ENCODE measurements at regions not wholly inside any gene's neighbourhood (a gene's known extent, or its start where the extent isn't known, plus 50 kb on each side); places are given as distances from the start of the nearest gene placed in this dataset.
A peak's percentile ranks its signal among the peaks of the same experiment; 100 is the strongest.
"Not testable (repeated sequence)": the region's sequence is repeated elsewhere in the genome, so short reads cannot be mapped to it uniquely, and the experiment has no call there.

DNA sequence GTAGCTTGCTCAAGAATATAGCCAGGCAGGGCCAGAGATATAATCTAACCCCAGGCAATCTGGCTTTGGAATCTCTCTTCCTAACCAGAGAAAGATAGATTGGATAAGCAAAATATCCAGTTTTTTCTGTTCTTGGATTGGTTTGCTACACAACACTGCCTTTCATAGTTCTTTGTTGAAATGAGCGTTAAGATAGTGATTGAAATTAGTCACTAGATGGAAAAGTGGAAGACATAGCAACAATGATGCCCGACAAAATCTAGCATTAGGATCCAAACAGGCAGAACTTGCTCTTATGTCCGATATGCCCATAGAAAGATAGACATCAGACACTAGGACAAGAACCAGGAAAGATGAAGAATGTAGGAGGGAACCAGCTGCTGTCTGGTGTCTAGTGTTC is 77.3 kb upstream of the COL8A1 start:
- 56 to 94% methylated on average over 3 of the region's 3 CpGs for WGBS, 2 donors
- no peak overlapping the region for H3K4me3 ChIP-seq (ENCODE audit: low read depth, poor library complexity, severe bottlenecking)
- intact Hi-C loops (cut with DNase I; ENCODE audit: low total_unique reads): no loop called here
- TF ChIP-seq POLR2A (IDR thresholded peaks at IDR 0.05): no peak
- TF ChIP-seq, protein P1, sequence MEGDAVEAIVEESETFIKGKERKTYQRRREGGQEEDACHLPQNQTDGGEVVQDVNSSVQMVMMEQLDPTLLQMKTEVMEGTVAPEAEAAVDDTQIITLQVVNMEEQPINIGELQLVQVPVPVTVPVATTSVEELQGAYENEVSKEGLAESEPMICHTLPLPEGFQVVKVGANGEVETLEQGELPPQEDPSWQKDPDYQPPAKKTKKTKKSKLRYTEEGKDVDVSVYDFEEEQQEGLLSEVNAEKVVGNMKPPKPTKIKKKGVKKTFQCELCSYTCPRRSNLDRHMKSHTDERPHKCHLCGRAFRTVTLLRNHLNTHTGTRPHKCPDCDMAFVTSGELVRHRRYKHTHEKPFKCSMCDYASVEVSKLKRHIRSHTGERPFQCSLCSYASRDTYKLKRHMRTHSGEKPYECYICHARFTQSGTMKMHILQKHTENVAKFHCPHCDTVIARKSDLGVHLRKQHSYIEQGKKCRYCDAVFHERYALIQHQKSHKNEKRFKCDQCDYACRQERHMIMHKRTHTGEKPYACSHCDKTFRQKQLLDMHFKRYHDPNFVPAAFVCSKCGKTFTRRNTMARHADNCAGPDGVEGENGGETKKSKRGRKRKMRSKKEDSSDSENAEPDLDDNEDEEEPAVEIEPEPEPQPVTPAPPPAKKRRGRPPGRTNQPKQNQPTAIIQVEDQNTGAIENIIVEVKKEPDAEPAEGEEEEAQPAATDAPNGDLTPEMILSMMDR (IDR thresholded peaks at IDR 0.05): no peak
- no peak for DNase-seq (ENCODE audit: low spot score in 2 of 2)

GRCh38 chr3:99559196-99559595 is 79.2 kb upstream of the COL8A1 start:
- DNase-seq (ENCODE audit: low spot score in 2 of 2): no peak
- intact Hi-C loops (cut with DNase I; ENCODE audit: low total_unique reads): no loop called here
- TF ChIP-seq POLR2A (IDR thresholded peaks at IDR 0.05): no peak
- TF ChIP-seq, protein P1 (IDR thresholded peaks at IDR 0.05): no peak
- no peak overlapping the region for H3K4me3 ChIP-seq (ENCODE audit: low read depth, poor library complexity, severe bottlenecking)

GRCh38 chr3:99555885-99556284 is 82.5 kb upstream of the COL8A1 start:
- WGBS, 2 donors: 68 to 85% methylated on average over 5 of the region's 5 CpGs
- H3K4me3 ChIP-seq (ENCODE audit: low read depth, poor library complexity, severe bottlenecking); intact Hi-C loops (cut with DNase I; ENCODE audit: low total_unique reads); DNase-seq (ENCODE audit: low spot score in 2 of 2): not testable (repeated sequence)

DNA sequence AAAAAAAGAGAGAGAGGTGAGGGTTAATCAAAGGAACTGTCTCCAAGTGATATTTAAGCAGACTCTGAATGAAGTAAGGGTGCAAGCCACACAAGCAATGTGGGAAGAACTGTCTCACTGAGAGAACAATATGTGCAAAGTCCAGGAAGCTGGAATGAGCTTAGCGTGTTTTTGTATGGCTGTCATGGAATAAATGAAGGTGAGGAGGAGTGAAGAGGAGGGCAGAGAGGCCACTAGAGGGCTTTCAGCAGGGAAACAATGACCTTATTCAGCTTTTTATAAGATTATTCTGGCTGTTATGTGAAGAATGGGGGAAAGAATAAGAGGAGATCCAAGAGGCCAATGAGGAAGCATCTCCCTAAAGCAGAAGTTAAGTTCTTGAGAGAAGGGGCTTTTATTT is 86.9 kb upstream of the COL8A1 start:
- H3K4me3 ChIP-seq (ENCODE audit: low read depth, poor library complexity, severe bottlenecking): no peak overlapping the region
- WGBS, 2 donors: 86 to 92% methylated on average over 1 of the region's 1 CpG
- intact Hi-C loops (cut with DNase I; ENCODE audit: low total_unique reads): no loop called here
- TF ChIP-seq, protein P1 (IDR thresholded peaks at IDR 0.05): no peak
- TF ChIP-seq POLR2A (IDR thresholded peaks at IDR 0.05): no peak
- DNase-seq (ENCODE audit: low spot score in 2 of 2): no peak

GRCh38 chr3:99549957-99550603 is 88.3 kb upstream of the COL8A1 start:
- DNase-seq (ENCODE audit: low spot score in 2 of 2): peak in 1 of 2 donors; percentile 30
- no peak overlapping the region for H3K4me3 ChIP-seq (ENCODE audit: low read depth, poor library complexity, severe bottlenecking)
- WGBS, 2 donors: 41 to 48% methylated on average over 2 of the region's 2 CpGs
- intact Hi-C loops (cut with DNase I; ENCODE audit: low total_unique reads): no loop called here
- no peak for TF ChIP-seq POLR2A (IDR thresholded peaks at IDR 0.05)
- TF ChIP-seq, protein P1 (IDR thresholded peaks at IDR 0.05): no peak

DNA sequence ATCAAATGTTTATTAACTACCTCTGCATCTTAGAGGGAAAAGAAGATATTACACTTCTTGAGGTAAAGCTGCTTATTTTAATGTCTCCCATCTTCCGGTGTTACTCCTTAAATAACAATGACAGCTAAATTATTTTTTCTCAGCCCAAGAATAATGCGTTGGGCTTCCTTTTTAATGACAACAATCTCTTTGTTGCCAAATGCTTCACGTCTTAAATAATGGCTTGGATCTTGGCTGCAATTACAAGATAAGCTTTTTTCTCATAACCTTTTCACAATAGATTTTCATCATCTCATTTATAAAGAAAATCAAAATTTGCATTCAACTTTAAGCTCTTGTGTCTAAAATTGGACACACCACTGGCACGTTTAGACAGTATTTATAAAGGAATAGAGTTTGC is 89.2 kb upstream of the COL8A1 start:
- no peak for DNase-seq (ENCODE audit: low spot score in 2 of 2)
- no peak for TF ChIP-seq POLR2A (IDR thresholded peaks at IDR 0.05)
- TF ChIP-seq, protein P1 (IDR thresholded peaks at IDR 0.05): no peak
- 41 to 59% methylated on average over 4 of the region's 4 CpGs for WGBS, 2 donors

More for the DNA sequence above, 89.2 kb upstream of the COL8A1 start:
- intact Hi-C loops (cut with DNase I; ENCODE audit: low total_unique reads): no loop called here
- H3K4me3 ChIP-seq (ENCODE audit: low read depth, poor library complexity, severe bottlenecking): no peak overlapping the region
